Ascending aorta (tissue), 2 donors: ENCODE measurements at regions not wholly inside any gene's neighbourhood (a gene's known extent, or its start where the extent isn't known, plus 50 kb on each side); places are given as distances from the start of the nearest gene placed in this dataset.

Source experiments
- DNase-seq, 2 donors: peaks; one replicate each; pipeline ENCODE4 v3.0.0-alpha.2; 2019; ENCODE audit warnings: low spot score in 2 of 2
- H3K27ac ChIP-seq, 2 donors: fragments of 200-600 bp; sonication (generic); one replicate each; pipeline ENCODE4 v1.5.1; 2016 to 2017; ENCODE audit warnings: mild to moderate bottlenecking in 1 of 2
- H3K27me3 ChIP-seq: fragments of 200-600 bp; sonication (generic); one replicate; pipeline ENCODE4 v1.5.1; 2017
- H3K36me3 ChIP-seq, 2 donors: fragments of 200-600 bp; sonication (generic); one replicate each; pipeline ENCODE4 v1.5.1; 2016
- H3K4me1 ChIP-seq, 2 donors: fragments of 200-600 bp; sonication (generic); one replicate each; pipeline ENCODE4 v1.5.1; 2016 to 2017; ENCODE audit warnings: mild to moderate bottlenecking in 1 of 2
- H3K4me3 ChIP-seq, 2 donors: fragments of 200-600 bp; sonication (generic); one replicate each; pipeline ENCODE4 v1.5.1; 2016 to 2017; ENCODE audit warnings: mild to moderate bottlenecking in 1 of 2
- H3K9me3 ChIP-seq, 2 donors: fragments of 200-600 bp; sonication (generic); one replicate each; pipeline ENCODE4 v1.5.1; 2016
- CTCF ChIP-seq, 3 experiments: fragments of 200-600 bp in 2 of 3; fragments of 450-650 bp in 1 of 3; sonication (generic) in 2 of 3; IDR thresholded peaks; one replicate each; pipeline ENCODE4 v1.5.1; 2016 to 2019; ENCODE audit warnings: antibody characterized with exemption in 3 of 3, mild to moderate bottlenecking in 1 of 3, moderate library complexity in 1 of 3
- intact Hi-C: fragments of 100-400 bp; cut with DNase I; formaldehyde crosslinking; loops from one replicate; pipeline ENCODE4 v1.15.1; 2023

GRCh38 chr5:173452119-173452905, 124.1 kb upstream of the STC2 start:
- no peaks in the 10 kb centered on the region for H3K36me3 ChIP-seq
- H3K4me1 ChIP-seq, result peaks cover 2 to 8% of the 10 kb centered on the region in 2 donors
- no peak overlapping the region for H3K4me3 ChIP-seq
- H3K27ac ChIP-seq, result no peak overlapping the region
- H3K9me3 ChIP-seq, result no peaks in the 10 kb centered on the region
- no peak for TF ChIP-seq CTCF (IDR thresholded peaks at IDR 0.05)
- DNase-seq, result peak in 1 of 2 donors; percentile 72
- intact Hi-C loops, result loop anchor here (10.0 kb wide), 1 partner anchor 122 kb away; no protein-coding TSS in a partner anchor
- H3K27me3 ChIP-seq, result no peaks in the 10 kb centered on the region

DNA sequence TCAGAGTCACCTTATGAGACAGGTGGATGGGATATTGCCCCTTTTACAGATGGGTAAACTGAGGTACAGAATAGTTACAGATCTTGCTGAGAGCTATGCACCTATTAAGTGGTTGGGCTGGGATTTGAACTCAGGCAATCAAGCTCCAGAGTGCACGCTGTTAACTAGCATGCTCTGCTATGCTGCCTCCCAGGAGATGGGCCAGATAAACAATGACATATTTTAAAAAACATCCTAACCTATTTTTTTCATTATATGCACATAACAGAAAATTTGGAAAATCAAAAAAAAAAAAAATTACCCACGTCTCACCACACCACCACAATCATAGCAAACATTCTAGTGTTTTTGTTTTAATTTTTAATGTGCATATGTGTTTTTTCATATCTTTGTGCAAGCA, 123.4 kb upstream of the STC2 start:
- Histone ChIP-seq H3K9me3 (no peaks in the 10 kb centered on the region), H3K36me3 (no peaks in the 10 kb centered on the region), H3K4me1 (peaks cover 2 to 8% of the 10 kb centered on the region in 2 donors), H3K4me3 (no peak overlapping the region), H3K27me3 (no peaks in the 10 kb centered on the region), H3K27ac (no peak overlapping the region)
- no peak for DNase-seq
- intact Hi-C loops, result loop anchor here (10.0 kb wide), 1 partner anchor 123 kb away; no protein-coding TSS in a partner anchor
- no peak for TF ChIP-seq CTCF (IDR thresholded peaks at IDR 0.05)

DNA sequence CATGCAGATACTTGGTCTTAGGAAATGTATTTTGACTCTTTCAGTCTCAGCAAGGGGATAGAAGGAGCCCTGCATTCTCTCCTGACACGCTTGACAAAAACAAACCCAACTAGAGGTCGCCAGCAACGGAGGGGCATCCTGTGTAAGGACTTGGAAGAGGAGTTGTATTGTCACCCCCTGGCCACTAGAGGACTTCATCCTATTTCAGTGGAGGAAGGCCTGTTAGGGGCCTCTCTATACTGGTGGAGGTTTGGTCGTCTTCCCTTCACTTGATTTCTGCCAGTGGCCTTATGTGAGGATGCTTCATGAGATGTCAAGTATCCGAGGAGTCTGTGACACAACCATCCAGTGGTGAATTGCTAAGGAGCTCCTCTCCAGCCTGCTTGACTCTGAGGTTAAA, 122.8 kb upstream of the STC2 start:
- Histone ChIP-seq H3K27ac (no peak overlapping the region), H3K9me3 (no peaks in the 10 kb centered on the region), H3K36me3 (no peaks in the 10 kb centered on the region), H3K4me3 (no peak overlapping the region), H3K4me1 (peaks cover 2 to 8% of the 10 kb centered on the region in 2 donors), H3K27me3 (no peaks in the 10 kb centered on the region)
- peak in 2 of 3 experiments; percentile 22 to 44 for TF ChIP-seq CTCF (IDR thresholded peaks at IDR 0.05)
- no peak for DNase-seq
- intact Hi-C loops, result loop anchor here (10.0 kb wide), 1 partner anchor 124 kb away; no protein-coding TSS in a partner anchor

DNA sequence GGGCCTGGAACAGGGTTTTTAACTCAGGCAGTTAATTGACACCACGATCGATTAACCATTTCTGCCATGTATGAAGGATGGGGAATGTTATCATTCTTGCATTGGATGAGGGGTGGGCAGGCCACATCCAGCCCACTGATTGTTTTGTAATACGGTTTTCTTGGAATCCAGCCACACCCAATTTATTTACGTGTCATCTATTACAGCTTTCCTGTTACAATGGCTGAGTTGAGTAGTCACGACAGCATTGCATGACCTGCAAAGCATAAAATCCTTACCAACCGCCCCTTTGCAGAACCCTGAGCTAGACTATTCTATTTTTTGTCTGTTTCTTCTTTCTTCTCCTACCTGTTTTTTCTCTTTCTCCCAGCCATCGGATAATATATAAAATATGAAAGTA, 122.0 kb upstream of the STC2 start:
- no peak for TF ChIP-seq CTCF (IDR thresholded peaks at IDR 0.05)

GRCh38 chr5:173448856-173449255, 120.6 kb upstream of the STC2 start:
- H3K36me3 ChIP-seq, result no peaks in the 10 kb centered on the region
- intact Hi-C loops, result no loop called here
- H3K27ac ChIP-seq, result no peak overlapping the region
- no peak overlapping the region for H3K4me3 ChIP-seq
- no peaks in the 10 kb centered on the region for H3K4me1 ChIP-seq
- H3K9me3 ChIP-seq, result no peaks in the 10 kb centered on the region
- no peaks in the 10 kb centered on the region for H3K27me3 ChIP-seq
- no peak for DNase-seq
- TF ChIP-seq CTCF (IDR thresholded peaks at IDR 0.05), result no peak

More for the DNA sequence above, 122.0 kb upstream of the STC2 start:
- no peak overlapping the region for H3K4me3 ChIP-seq
- H3K36me3 ChIP-seq, result no peaks in the 10 kb centered on the region
- no peaks in the 10 kb centered on the region for H3K27me3 ChIP-seq
- H3K4me1 ChIP-seq, result peaks cover 2 to 8% of the 10 kb centered on the region in 2 donors
- DNase-seq, result no peak
- H3K9me3 ChIP-seq, result no peaks in the 10 kb centered on the region
- no peak overlapping the region for H3K27ac ChIP-seq
- intact Hi-C loops, result loop anchor here (10.0 kb wide), 1 partner anchor 125 kb away; no protein-coding TSS in a partner anchor
